HG03457 (cell line): ENCODE measurements at regions not wholly inside any gene's neighbourhood (a gene's known extent, or its start where the extent isn't known, plus 50 kb on each side); places are given as distances from the start of the nearest gene placed in this dataset.

Experiments
- ATAC-seq: cut with Tn5 transposase; IDR thresholded peaks from one replicate; pipeline ENCODE4 v1.9.1; 2021; ENCODE audit warnings: moderate number of reproducible peaks; ENCODE audit not compliant: unreplicated experiment

GRCh38 chr4:30653291-30653690 lies 66.9 kb upstream of the PCDH7 start:
- ATAC-seq: no peak

- ATAC-seq: no peak
Measured at GRCh38 chr4:30656828-30657227, 63.3 kb upstream of the PCDH7 start.

- no peak for ATAC-seq
Measured at GRCh38 chr4:30667919-30668318, 52.2 kb upstream of the PCDH7 start.

- ATAC-seq: no peak
Measured at GRCh38 chr4:30670206-30670605, 50.0 kb upstream of the PCDH7 start.
